MCF 10A (cell line): ENCODE measurements at regions not wholly inside any gene's neighbourhood (a gene's known extent, or its start where the extent isn't known, plus 50 kb on each side); places are given as distances from the start of the nearest gene placed in this dataset.

Source experiments
- BruUV-seq: library from RNA; stranded (reverse); fragments of 400-500 nt; replicated peaks from 2 replicates; lab custom pipeline; 2021; lab: Mats Ljungman, UMichigan
- CTCF ChIA-PET: fragments of 300-600 bp; sonication (Branson Sonifier 250); formaldehyde crosslinking; extraction: SDS; loops from one replicate; lab custom pipeline; 2021; ENCODE audit warnings: antibody characterized with exemption, inconsistent platforms; lab: Yijun Ruan, JAX
- POLR2A ChIA-PET: fragments of 300-600, 350-650 bp; sonication (Branson Sonifier 250); formaldehyde crosslinking; extraction: SDS; loops from one replicate; lab custom pipeline; 2020; ENCODE audit warnings: antibody characterized with exemption, inconsistent platforms; lab: Yijun Ruan, JAX
- DNase-seq: peaks from one replicate; pipeline ENCODE4 v3.0.0-alpha.2; 2018; ENCODE audit not compliant: unreplicated experiment
- H3K27ac Mint-ChIP-seq: one replicate; pipeline ENCODE4 v1.8.0; 2022; ENCODE audit warnings: mild to moderate bottlenecking, low read depth, mixed read lengths; ENCODE audit not compliant: unreplicated experiment
- H3K27me3 Mint-ChIP-seq: one replicate; pipeline ENCODE4 v1.8.0; 2022; ENCODE audit warnings: mixed read lengths; ENCODE audit not compliant: insufficient read depth, unreplicated experiment
- H3K36me3 Mint-ChIP-seq: one replicate; pipeline ENCODE4 v1.8.0; 2022; ENCODE audit warnings: mild to moderate bottlenecking, moderate library complexity, mixed read lengths; ENCODE audit not compliant: insufficient read depth, unreplicated experiment
- H3K4me1 Mint-ChIP-seq: one replicate; pipeline ENCODE4 v1.8.0; 2022; ENCODE audit warnings: mixed read lengths; ENCODE audit not compliant: insufficient read depth, unreplicated experiment
- H3K4me3 Mint-ChIP-seq: one replicate; pipeline ENCODE4 v1.8.0; 2022; ENCODE audit warnings: mild to moderate bottlenecking, moderate library complexity, mixed read lengths; ENCODE audit not compliant: unreplicated experiment
- H3K9me3 Mint-ChIP-seq: one replicate; pipeline ENCODE4 v1.8.0; 2022; ENCODE audit warnings: mixed read lengths; ENCODE audit not compliant: unreplicated experiment
- intact Hi-C: fragments of 100-400 bp; cut with micrococcal nuclease; formaldehyde crosslinking; loops from 2 replicates; pipeline ENCODE4 v1.14.1; 2022
- TF ChIP-seq, protein P1 (sequence below): fragments of 200-600 bp; IDR thresholded peaks from one replicate; pipeline ENCODE4 v1.8.0; 2022; ENCODE audit warnings: antibody characterized with exemption, mild to moderate bottlenecking; ENCODE audit not compliant: unreplicated experiment

- no peak overlapping the region for H3K4me3 Mint-ChIP-seq
- DNase-seq, result no peak
- intact Hi-C loops, result no loop called here
- H3K4me1 Mint-ChIP-seq, result peaks cover 30% of the 10 kb centered on the region
- no TSS peak for BruUV-seq
- peaks cover 4% of the 10 kb centered on the region for H3K36me3 Mint-ChIP-seq
- peak overlapping the region; percentile 70 for H3K27ac Mint-ChIP-seq
- no peaks in the 10 kb centered on the region for H3K27me3 Mint-ChIP-seq
- POLR2A ChIA-PET, result interaction anchor here (0.5 to 6.5 kb wide), 5 partner anchors 17 to 150 kb away, joined by 3 to 107 read pairs (median 3); partner anchors contain the start of gene ATL2
- CTCF ChIA-PET, result interaction anchor here (0.6 to 4.8 kb wide), 18 partner anchors 8 to 471 kb away, joined by 3 to 58 read pairs (median 4); partner anchors contain the start of gene ATL2
- H3K9me3 Mint-ChIP-seq, result no peaks in the 10 kb centered on the region
- TF ChIP-seq, protein P1, sequence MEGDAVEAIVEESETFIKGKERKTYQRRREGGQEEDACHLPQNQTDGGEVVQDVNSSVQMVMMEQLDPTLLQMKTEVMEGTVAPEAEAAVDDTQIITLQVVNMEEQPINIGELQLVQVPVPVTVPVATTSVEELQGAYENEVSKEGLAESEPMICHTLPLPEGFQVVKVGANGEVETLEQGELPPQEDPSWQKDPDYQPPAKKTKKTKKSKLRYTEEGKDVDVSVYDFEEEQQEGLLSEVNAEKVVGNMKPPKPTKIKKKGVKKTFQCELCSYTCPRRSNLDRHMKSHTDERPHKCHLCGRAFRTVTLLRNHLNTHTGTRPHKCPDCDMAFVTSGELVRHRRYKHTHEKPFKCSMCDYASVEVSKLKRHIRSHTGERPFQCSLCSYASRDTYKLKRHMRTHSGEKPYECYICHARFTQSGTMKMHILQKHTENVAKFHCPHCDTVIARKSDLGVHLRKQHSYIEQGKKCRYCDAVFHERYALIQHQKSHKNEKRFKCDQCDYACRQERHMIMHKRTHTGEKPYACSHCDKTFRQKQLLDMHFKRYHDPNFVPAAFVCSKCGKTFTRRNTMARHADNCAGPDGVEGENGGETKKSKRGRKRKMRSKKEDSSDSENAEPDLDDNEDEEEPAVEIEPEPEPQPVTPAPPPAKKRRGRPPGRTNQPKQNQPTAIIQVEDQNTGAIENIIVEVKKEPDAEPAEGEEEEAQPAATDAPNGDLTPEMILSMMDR, result no peak
These were observed 88.1 kb upstream of the ATL2 start for GRCh38 chr2:38464971-38465788.

DNA sequence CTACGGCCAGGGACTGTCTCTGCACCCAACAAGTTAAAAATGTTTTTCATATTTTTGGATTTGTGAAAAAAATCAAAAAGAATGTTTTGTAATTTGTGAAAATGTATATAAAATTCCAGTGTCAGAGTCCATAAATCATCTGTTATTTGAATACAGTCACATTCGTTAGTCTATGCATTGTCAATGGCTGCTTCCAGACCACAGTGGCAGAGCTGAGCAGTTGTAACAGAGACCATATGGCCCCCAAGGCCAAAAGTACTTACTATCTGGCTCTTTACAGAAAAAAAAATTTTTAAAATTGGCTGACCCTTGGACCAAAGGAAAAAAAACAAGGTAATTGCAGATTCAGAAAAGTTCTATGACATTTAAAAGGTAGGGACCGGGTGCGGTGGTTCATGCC lies 86.7 kb upstream of the ATL2 start:
- no peaks in the 10 kb centered on the region for H3K9me3 Mint-ChIP-seq
- no peak overlapping the region for H3K4me3 Mint-ChIP-seq
- intact Hi-C loops, result loop anchor here (2.0 kb wide), 4 partner anchors 15 to 147 kb away; no protein-coding TSS in a partner anchor
- H3K27ac Mint-ChIP-seq, result no peak overlapping the region
- peaks cover 32% of the 10 kb centered on the region for H3K4me1 Mint-ChIP-seq
- H3K27me3 Mint-ChIP-seq, result no peaks in the 10 kb centered on the region
- TF ChIP-seq, protein P1, result no peak
- peaks cover 4% of the 10 kb centered on the region for H3K36me3 Mint-ChIP-seq
- DNase-seq, result no peak
- POLR2A ChIA-PET, result interaction anchor here (1.8 to 5.0 kb wide), 5 partner anchors 10 to 87 kb away, joined by 7 to 91 read pairs (median 15); partner anchors contain the start of gene ATL2
- no TSS peak for BruUV-seq
- CTCF ChIA-PET, result interaction anchor here (1.5 to 4.3 kb wide), 2 partner anchors 23 to 88 kb away, joined by 5 to 22 read pairs; no protein-coding TSS in a partner anchor

DNA sequence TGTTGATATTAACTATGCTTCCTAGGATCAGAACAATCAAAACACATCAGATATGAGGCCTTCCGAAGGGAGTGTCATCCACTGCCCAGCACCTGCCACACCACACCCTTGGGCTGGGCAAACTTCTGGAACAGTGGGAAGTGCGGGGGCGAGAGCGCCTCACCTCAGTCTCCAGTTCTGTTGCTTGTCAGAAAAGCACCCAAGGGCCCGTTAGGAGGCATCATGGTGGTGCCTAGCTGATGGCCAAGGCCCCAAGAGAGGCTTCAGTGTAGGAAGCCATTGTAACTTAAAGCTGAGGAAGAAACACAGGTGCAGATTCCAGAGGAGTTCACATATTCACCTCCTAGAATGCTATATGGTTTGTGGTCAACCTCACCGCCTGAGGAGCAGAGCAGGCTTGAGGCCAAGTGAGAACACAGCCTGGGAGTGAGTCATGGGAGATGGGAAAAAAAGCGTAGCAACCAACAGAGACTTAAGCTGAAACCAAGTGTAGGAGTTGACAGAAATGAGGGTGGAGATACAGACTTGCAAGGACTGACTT lies 85.1 kb upstream of the ATL2 start:
- H3K4me3 Mint-ChIP-seq, result peak overlapping the region; percentile 43
- H3K36me3 Mint-ChIP-seq, result peaks cover 4% of the 10 kb centered on the region
- DNase-seq, result peak; percentile 98
- TF ChIP-seq, protein P1, result no peak
- peaks cover 32% of the 10 kb centered on the region for H3K4me1 Mint-ChIP-seq
- ChIA-PET CTCF (interaction anchor here (0.8 to 4.3 kb wide), 7 partner anchors 15 to 87 kb away, joined by 3 to 22 read pairs (median 4); no protein-coding TSS in a partner anchor), POLR2A (interaction anchor here (0.6 to 5.0 kb wide), 23 partner anchors 9 to 316 kb away, joined by 3 to 91 read pairs (median 4); partner anchors contain the start of genes ATL2 and SRSF7)
- H3K27ac Mint-ChIP-seq, result peak overlapping the region; percentile 98
- BruUV-seq, result no TSS peak
- H3K27me3 Mint-ChIP-seq, result no peaks in the 10 kb centered on the region
- no peaks in the 10 kb centered on the region for H3K9me3 Mint-ChIP-seq
- intact Hi-C loops, result loop anchor here (1.0 to 2.0 kb wide), 5 partner anchors 13 to 145 kb away; partner anchors contain the start of gene ATL2
